Pons (tissue), 1 donor: ENCODE measurements at regions not wholly inside any gene's neighbourhood (a gene's known extent, or its start where the extent isn't known, plus 50 kb on each side); places are given as distances from the start of the nearest gene placed in this dataset.

Source experiments
- DNase-seq: peaks from one replicate; pipeline ENCODE4 v3.0.0-alpha.2; 2016; ENCODE audit warnings: low spot score

- no peak for DNase-seq
Measured at GRCh38 chr1:56032096-56032676, 547.2 kb downstream of the PLPP3 start.

GRCh38 chr1:56031001-56031400, 548.4 kb downstream of the PLPP3 start:
- DNase-seq, result no peak

GRCh38 chr1:56029319-56030003, 549.9 kb downstream of the PLPP3 start:
- DNase-seq, result no peak

- no peak for DNase-seq
Measured at GRCh38 chr1:56028911-56029310, 550.5 kb downstream of the PLPP3 start.

GRCh38 chr1:56028244-56028643, 551.1 kb downstream of the PLPP3 start:
- no peak for DNase-seq

GRCh38 chr1:56025942-56026341, 553.4 kb downstream of the PLPP3 start:
- DNase-seq, result no peak

GRCh38 chr1:56024155-56024554, 555.2 kb downstream of the PLPP3 start:
- no peak for DNase-seq

GRCh38 chr1:56019922-56020321, 559.4 kb downstream of the PLPP3 start:
- no peak for DNase-seq

- DNase-seq, result no peak
Measured at GRCh38 chr1:56019472-56019871, 559.9 kb downstream of the PLPP3 start.

- DNase-seq, result no peak
Measured at GRCh38 chr1:56017336-56017735, 562.0 kb downstream of the PLPP3 start.

- no peak for DNase-seq
Measured at GRCh38 chr1:56003846-56004245, 575.5 kb downstream of the PLPP3 start.

- DNase-seq, result no peak
Measured at GRCh38 chr1:56002231-56002630, 577.1 kb downstream of the PLPP3 start.

- no peak for DNase-seq
Measured at GRCh38 chr1:56000424-56000823, 578.9 kb downstream of the PLPP3 start.

GRCh38 chr1:55997536-55997935, 581.8 kb downstream of the PLPP3 start:
- DNase-seq, result no peak

GRCh38 chr1:55993646-55994318, 585.6 kb downstream of the PLPP3 start:
- DNase-seq, result no peak

- DNase-seq, result no peak
Measured at GRCh38 chr1:55990007-55990406, 589.4 kb downstream of the PLPP3 start.

GRCh38 chr1:55988963-55989452, 590.4 kb downstream of the PLPP3 start:
- DNase-seq, result no peak

GRCh38 chr1:55987491-55988249, 591.7 kb downstream of the PLPP3 start:
- peak; percentile 2 for DNase-seq

GRCh38 chr1:55986003-55986402, 593.4 kb downstream of the PLPP3 start:
- DNase-seq, result no peak

GRCh38 chr1:55981010-55981650, 598.2 kb downstream of the PLPP3 start:
- DNase-seq, result no peak

- DNase-seq, result no peak
Measured at GRCh38 chr1:55980582-55980981, 598.8 kb downstream of the PLPP3 start.
